ENCODE measurements at regions not wholly inside any gene's neighbourhood (a gene's known extent, or its start where the extent isn't known, plus 50 kb on each side); places are given as distances from the start of the nearest gene placed in this dataset.
"Not testable (repeated sequence)": the region's sequence is repeated elsewhere in the genome, so short reads cannot be mapped to it uniquely, and the experiment has no call there.

GRCh38 chr2:217622205-217623060 lies 380.4 kb downstream of the TNS1 start:
- no peak for DNase-seq

- no peak for DNase-seq
Observed at GRCh38 chr2:217621391-217621801, 381.4 kb downstream of the TNS1 start.

GRCh38 chr2:217618744-217619143 lies 384.1 kb downstream of the TNS1 start:
- DNase-seq: no peak

- no peak for DNase-seq
Observed at GRCh38 chr2:217617616-217618022, 385.2 kb downstream of the TNS1 start.

- DNase-seq: no peak
Observed at GRCh38 chr2:217616936-217617335, 385.9 kb downstream of the TNS1 start.

GRCh38 chr2:217615171-217615570 lies 387.6 kb downstream of the TNS1 start:
- no peak for DNase-seq

GRCh38 chr2:217614498-217614897 lies 388.3 kb downstream of the TNS1 start:
- no peak for DNase-seq

GRCh38 chr2:217614096-217614495 lies 388.7 kb downstream of the TNS1 start:
- no peak for DNase-seq

GRCh38 chr2:217612920-217613319 lies 389.9 kb downstream of the TNS1 start:
- DNase-seq: no peak

- DNase-seq: no peak
Observed at GRCh38 chr2:217612211-217612610, 390.6 kb downstream of the TNS1 start.

GRCh38 chr2:217611626-217612127 lies 391.1 kb downstream of the TNS1 start:
- DNase-seq: no peak

GRCh38 chr2:217611056-217611455 lies 391.7 kb downstream of the TNS1 start:
- no peak for DNase-seq

- no peak for DNase-seq
Observed at GRCh38 chr2:217610401-217610814, 392.4 kb downstream of the TNS1 start.

- DNase-seq: no peak
Observed at GRCh38 chr2:217609952-217610351, 392.8 kb downstream of the TNS1 start.

- no peak for DNase-seq
Observed at GRCh38 chr2:217606296-217606695, 396.5 kb downstream of the TNS1 start.

- no peak for DNase-seq
Observed at GRCh38 chr2:217604527-217605194, 398.1 kb downstream of the TNS1 start.

- DNase-seq: no peak
Observed at GRCh38 chr2:217601601-217602000, 401.2 kb downstream of the TNS1 start.

GRCh38 chr2:217599906-217600305 lies 402.9 kb downstream of the TNS1 start:
- no peak for DNase-seq

- no peak for DNase-seq
Observed at GRCh38 chr2:217597681-217598080, 405.1 kb downstream of the TNS1 start.

GRCh38 chr2:217597145-217597544 lies 405.6 kb downstream of the TNS1 start:
- no peak for DNase-seq

GRCh38 chr2:217593732-217594131 lies 409.1 kb downstream of the TNS1 start:
- no peak for DNase-seq

GRCh38 chr2:217588266-217588665 lies 414.5 kb downstream of the TNS1 start:
- no peak for DNase-seq

GRCh38 chr2:217585362-217585761 lies 417.4 kb downstream of the TNS1 start:
- DNase-seq: no peak

- DNase-seq: not testable (repeated sequence)
Observed at GRCh38 chr2:217580407-217580806, 422.4 kb downstream of the TNS1 start.
